Uterus (tissue), 2 donors: ENCODE measurements at regions not wholly inside any gene's neighbourhood (a gene's known extent, or its start where the extent isn't known, plus 50 kb on each side); places are given as distances from the start of the nearest gene placed in this dataset.

Experiments
- CTCF ChIP-seq, 4 experiments: fragments of 200-600 bp in 2 of 4; fragments of 450-650 bp in 2 of 4; sonication (generic) in 2 of 4; IDR thresholded peaks; one replicate each; pipeline ENCODE4 v1.5.1; 2016 to 2019; ENCODE audit warnings: antibody characterized with exemption in 4 of 4, mild to moderate bottlenecking in 2 of 4, moderate library complexity in 1 of 4
- POLR2A ChIP-seq, 2 donors: fragments of 450-650 bp; IDR thresholded peaks; one replicate each; pipeline ENCODE4 v1.6.1; 2016; ENCODE audit warnings: antibody characterized with exemption in 2 of 2, mild to moderate bottlenecking in 1 of 2, moderate library complexity in 1 of 2

- TF ChIP-seq CTCF (IDR thresholded peaks at IDR 0.05) (no peak), POLR2A (IDR thresholded peaks at IDR 0.05) (no peak)
Measured at GRCh38 chr11:80023386-80023785, 582.6 kb upstream of the TENM4 start.
